ENCODE measurements at regions not wholly inside any gene's neighbourhood (a gene's known extent, or its start where the extent isn't known, plus 50 kb on each side); places are given as distances from the start of the nearest gene placed in this dataset.
"Not testable (repeated sequence)": the region's sequence is repeated elsewhere in the genome, so short reads cannot be mapped to it uniquely, and the experiment has no call there.

DNA sequence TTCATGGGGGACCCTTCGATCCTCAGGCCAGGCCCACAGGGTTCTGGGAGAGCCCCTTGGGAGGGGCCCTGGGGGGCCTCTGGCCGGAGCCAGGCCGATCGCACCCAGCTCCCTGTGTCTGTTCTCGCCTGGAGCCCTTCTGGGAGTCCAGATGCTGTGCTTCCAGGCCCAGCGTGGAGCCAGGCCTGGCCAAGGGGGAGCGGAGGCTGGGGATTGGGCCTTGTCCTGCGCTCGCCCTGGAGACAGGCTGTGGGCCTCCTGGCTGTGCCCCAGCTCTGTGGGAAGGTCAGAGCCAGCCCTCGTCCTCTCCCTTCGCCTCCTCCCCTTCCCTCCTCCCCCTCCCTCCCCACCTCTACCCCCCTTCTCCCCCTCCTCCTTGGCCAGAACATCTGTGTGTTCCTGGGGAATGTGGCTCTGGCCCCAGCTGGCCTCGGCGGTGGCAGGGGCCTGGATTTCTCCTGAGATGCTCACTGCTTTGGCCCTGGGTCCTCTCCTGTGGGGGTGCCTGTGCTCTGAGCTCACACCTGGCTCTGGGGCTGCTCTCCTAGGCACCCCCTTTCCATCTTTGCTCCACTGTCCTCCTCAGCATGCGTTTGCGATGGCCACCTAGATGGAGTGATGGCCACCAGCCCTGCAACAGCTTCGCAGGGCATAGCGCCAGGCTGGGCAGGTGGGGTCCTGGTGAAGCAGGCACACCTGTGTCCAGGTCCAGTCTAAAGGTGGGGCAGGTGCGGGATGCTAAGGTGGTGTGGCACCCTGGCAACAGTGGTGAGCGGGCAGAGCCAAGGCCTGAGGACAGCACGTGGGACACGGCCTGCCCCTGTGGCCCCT lies 90.6 kb upstream of the CIBAR2 start:
- intact Hi-C loops (cut with micrococcal nuclease), result no loop called here

DNA sequence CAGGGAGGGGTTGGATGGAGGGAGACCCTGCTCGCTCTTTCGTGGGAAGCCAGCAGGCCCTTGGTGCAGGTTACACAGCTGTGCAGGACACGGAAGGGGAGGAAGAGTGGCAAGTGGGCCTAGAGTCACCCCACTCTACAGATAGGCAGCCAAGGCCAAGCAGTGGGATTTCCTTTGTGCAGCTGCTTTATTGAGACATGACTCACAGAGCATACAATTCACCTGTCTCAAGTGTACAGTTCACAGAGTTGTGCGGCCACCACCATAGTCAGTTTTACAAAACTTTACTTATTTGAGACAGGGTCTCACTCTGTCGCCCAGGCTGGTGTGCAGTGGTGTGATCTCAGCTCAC lies 91.2 kb upstream of the CIBAR2 start:
- intact Hi-C loops (cut with micrococcal nuclease), result no loop called here

DNA sequence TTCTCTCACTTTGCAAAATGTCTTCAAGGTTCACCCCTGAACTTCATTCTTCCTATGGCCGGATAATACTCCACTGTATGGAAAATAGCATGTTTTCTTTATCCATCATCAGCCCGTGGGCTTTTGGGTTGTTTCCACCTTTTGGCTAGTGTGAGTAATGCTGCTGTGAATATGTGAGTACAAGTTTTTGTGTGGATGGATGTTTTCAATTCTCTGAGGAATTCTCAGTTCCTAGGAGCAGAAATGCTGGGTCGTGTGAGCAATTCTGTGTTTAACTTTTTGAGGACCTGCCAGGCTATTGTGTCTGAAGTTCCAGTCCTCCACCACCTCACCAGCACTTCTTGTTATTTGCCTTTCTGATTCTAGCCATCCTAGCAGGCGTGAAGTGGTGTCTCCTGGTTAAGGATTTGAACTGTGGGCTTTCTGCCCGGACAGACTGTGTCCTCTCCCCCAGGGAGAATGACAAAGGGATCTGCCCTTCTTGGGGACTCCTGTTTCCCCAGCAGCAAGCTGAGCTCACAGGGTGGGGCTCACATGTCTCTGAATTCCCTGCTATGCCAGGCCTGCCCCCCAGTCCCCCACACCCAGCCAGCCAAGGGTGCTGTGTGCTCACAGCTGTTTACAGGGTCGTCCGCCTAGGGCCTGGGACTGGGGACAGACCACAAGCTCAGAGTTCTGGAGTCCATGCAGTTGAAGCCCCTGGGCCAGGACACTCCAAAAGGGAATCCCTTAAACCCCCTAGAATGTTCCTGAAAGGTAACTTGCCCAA lies 92.2 kb upstream of the CIBAR2 start:
- intact Hi-C loops (cut with micrococcal nuclease), result no loop called here

DNA sequence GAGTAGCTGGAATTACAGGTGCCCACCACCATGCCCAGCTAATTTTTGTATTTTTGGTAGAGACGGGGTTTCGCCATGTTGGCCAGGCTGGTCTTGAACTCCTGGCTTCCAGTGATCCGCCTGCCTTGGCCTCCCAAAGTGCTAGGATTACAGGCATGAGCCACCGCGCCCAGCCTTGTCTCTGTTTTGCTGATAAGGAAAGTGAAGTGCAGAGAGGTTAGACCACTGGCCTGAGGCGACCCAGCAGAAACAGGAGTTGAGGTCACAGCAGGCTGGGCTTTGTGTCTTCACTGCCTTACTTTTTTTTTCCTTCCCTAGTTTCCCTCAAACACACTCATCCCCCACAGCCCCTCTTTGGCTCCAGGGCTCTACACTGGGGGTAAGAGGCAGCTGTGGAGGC lies 93.0 kb upstream of the CIBAR2 start:
- intact Hi-C loops (cut with micrococcal nuclease), result not testable (repeated sequence)

DNA sequence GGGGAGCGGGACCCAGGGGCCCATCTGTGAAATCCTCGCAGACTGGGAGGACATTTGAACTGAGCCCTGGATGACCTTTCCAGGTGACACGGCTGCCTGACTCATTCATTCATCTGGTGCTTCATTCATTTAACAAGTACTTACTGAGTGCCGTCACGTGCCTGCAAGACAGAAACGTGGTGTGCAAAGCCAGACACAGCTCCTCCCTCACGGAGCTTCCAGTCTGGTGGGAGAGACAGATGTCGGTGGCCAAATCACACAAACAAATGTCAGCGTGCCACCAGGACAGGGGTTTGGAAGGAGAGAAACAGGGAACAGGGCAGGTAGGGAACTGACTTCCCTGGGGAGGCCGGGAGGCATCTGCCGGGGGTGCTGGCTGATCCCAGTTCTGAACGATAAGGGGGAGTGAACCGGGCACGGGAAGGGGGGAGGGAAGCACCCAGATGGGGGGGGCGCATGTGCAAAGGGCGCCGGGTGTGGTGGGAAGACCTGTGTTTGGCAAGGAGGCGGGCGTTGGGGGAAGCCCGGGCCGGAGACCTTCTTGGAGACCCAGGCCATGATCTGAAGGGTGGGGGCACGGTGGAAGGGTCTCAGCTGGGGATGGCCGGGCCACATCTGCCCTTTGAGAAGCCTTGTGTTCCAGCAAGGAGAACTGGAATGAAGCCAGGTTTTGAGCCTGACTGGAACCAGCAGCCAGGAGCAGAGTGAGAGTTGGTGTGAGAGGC lies 93.6 kb upstream of the CIBAR2 start:
- intact Hi-C loops (cut with micrococcal nuclease), result no loop called here

DNA sequence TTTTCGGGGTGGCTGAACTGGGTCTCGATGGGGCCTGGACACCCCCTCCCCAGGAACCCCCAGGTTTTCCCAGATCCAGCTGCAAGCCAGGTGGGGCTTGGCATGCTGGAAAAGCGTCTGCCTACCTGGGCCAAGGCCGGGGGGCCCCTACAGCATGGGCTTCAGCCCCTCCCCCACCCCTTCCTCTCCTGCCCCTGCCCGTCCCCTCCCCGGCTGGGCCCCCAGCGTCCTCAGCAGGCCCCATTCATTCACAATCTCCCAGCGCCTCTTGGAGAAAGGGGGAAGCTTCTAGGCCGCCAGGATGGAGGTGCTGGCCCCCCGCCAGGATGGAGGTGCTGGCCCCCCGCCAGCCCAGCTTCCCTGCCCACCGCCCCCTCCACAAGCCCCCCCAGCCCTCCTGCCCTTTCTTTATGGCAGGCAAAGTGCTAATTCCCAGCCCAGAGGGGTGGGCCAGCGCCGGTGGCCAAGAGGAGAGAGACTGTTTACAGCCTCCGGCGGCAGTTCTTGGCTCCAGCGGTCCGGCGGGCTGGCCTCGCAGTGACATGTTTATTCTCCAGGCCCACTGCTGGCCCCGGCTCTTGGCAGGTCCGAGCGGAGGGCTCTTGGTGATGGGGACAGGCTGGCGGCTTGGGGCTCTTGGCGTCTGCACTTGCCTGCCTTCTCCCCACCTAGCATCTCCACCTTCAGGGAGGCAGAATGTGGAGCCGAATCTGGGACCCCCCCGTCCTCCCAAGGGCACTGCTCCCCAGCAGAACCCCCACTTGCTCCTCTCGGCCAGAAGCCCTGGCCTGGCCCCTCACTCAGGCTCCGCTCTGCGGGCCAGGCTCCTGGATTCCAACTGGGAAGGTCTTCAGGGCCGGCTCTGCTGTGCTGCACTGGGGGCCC lies 94.4 kb upstream of the CIBAR2 start:
- intact Hi-C loops (cut with micrococcal nuclease), result no loop called here

DNA sequence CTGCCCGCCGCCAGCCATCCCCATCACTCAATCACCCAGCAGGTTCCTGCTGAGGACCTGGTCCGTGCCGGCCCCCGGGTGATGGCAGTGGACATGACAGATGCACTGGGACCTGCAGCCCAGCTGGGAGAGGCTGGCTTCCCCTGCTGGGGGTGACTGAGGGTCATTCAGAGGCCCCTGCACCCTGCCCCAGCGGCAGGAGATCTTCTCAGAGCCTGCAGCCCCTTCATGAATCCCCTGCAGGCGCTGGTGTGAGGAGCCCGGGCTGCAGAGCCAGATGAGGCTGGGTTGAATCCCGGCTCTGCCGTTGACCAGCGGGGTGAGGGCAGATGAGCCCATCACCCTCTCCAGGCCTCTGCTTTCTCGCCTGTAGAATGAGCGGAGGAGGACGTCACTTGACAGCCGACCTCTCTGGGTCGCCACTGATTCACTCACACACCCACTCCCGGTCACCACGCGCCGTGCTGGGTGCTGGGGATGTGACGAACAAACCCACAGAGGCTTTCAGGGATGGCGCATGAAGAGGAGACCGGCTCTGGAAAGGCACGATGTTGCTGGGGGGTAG lies 95.2 kb upstream of the CIBAR2 start:
- intact Hi-C loops (cut with micrococcal nuclease), result no loop called here

DNA sequence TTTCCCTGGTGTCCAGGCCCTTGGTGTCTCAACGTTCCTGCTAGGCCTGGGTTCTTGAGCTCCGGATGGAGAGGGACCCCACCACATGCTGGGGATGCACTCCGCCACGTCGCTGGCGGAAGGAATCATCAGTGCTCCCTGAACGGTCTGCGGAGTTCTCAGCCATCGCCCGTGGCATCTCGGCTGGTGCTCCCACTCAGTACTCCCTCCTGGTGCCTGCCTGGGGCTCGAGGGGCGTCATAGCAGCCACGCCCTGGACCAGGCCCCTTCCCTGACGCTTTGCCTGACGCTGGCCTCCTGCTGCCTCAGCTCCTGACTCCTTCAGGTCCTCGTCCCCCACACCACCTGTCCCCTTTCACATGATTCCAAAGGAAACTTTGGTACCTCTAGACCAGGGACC lies 95.9 kb upstream of the CIBAR2 start:
- intact Hi-C loops (cut with micrococcal nuclease), result no loop called here

DNA sequence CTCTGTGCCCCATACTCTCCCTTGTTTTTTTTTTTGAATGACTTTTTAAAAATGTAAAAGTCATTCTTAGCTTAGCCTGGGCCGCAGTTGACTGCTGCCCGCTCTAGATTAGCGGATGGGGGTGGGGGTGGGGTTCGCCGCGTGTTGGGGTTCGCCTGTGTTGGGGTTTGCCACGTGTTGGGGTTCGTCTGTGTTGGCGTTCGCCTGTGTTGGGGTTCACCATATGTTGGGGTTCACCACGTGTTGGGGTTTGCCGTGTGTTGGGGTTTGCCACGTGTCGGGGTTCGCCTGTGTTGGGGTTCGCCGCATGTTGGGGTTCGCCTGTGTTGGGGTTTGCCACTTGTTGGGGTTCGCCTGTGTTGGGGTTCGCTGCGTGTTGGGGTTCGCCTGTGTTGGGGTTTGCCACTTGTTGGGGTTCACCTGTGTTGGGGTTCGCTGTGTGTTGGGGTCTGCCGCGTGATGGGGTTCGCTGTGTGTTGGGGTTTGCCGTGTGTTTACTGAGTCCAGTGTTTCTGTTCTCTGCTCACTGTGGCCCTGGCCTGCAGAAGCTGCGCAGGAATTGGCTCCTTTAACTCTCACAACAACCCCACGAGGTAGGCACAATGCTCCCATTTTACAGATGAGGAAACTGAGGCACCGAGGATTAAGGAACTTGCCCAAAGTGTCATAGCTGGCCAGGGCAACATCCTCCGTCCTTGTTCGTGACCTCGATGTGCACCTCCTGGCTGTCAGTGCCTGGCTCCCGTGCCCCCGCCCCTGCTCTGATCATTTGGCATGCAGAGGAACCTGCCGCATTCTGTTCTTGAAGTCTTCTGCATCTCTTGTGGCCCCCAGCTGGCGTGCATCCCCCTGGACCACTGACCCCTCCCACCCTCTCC lies 96.6 kb upstream of the CIBAR2 start:
- intact Hi-C loops (cut with micrococcal nuclease), result no loop called here

DNA sequence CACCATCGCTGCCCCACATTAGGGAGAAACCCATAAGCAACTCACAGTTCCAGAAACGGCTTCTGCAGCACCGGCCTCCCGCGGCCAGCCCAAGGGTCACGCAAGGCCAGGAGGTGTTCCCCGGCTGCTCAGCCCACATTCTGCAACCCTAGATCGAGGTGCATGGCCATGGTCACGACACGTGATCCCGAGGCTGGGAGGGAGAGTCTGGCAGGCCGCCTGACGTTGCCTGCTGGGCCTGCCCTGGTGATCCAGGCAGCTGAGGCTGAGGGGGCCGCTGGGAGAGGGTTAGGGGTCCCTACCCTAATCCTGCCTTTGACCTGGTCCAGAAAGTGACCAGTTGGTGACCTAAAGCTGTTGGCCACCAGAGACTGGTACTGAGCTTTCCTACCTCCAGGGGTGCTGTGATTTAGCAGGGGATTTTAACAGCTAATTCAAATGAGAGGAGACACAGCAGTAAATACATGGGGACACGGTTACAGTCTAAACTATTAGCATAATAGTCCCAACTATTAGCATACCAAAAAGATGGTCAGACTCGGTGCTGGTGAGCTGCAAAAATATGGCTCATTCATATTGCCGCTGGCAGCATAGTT lies 97.4 kb upstream of the CIBAR2 start:
- intact Hi-C loops (cut with micrococcal nuclease), result no loop called here

DNA sequence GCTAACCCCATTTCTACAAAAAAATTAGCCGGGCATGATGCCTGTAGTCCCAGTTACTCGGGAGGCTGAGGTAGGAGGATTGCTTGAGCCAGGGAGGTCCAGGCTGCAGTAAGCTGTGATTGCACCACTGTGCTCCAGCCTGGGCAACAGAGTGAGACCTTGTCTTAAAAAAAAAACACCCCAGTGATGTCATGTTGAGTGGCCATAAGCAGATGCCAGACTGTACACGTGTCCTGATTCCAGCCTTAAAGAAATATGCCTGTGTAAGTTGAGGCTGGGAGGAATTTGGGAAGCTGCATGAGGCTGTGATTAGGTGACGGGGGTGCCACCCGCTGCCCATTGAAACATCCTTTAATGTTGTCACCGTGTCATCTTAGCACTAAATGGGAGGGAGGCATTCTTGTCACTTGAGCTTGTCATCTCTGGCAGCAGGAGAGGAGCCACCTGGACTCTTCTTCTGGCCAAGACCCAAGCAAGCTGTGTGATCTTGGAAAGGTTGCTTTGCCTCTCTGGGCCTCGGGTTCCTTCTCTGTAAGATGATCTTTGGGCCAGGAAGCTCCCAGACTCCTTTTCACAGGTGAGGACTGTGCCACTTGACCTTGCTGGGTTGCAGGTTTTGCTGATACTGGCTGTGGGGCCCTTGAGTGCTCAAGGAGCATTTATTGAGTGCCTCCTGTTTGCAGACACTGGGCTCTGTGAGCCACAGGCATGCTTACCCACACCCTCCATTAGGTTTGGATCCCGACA lies 98.3 kb upstream of the CIBAR2 start:
- intact Hi-C loops (cut with micrococcal nuclease), result no loop called here

DNA sequence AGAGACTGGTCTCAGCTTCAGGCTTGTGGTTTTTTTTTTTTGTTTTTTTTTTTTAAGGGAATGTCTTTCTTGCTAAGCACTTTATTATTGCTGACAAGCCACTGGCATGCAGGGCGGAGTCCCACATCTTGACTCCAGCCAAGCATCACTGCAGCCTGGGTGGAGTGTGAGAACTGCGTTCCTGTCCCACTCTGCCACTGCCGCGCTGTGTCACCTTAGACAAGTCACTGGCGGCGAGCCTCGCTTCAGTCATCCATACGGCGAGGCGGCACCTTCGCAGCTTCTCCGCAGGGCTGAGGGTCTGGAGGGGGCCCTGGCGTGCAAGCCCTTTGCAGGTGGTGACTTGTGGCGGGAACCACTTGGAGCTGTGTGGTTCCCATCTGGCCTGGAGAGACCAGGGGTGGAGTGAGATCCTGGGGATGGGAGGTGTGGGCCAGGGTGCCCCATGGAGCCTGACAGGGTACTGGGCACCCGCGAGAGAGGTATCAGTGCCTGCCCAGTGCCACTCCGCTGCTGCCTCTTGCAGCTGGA lies 99.1 kb upstream of the CIBAR2 start:
- intact Hi-C loops (cut with micrococcal nuclease), result no loop called here

DNA sequence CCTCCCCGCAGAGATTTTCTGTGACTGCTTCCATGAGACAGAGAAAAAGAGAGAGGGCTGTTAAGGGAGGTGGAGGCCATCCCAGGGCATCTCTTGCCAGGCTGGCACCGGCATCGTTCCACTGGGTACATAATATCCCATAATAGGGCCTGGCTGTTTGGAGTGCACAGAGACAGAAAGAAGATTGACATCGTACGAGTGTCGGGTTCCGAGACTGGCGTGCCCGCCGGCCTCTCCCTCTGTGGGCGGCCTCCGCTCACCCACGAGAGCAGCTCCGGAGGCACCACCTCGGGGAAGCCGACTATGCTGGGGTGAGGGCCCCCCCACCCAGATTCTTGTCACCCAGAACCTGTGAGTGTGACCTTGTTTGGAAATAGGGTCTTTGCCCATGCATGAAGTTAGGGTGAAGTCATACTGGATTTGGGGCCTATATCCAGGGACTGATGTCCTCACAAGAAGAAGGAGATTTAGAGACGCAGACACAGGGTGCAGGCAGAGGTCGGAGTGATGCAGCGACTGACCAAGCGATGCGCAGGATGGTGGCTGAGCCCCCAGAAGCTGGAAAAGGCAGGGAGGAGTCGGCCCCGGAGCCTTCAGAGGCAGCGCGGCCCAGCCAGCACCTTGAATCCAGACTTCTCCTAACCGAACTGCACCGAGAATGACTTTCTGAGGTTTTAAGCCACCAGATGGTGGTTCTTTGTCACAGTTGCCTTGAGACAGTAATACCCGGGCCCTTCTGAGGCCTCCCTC lies 101.8 kb upstream of the CIBAR2 start:
- intact Hi-C loops (cut with micrococcal nuclease), result no loop called here

DNA sequence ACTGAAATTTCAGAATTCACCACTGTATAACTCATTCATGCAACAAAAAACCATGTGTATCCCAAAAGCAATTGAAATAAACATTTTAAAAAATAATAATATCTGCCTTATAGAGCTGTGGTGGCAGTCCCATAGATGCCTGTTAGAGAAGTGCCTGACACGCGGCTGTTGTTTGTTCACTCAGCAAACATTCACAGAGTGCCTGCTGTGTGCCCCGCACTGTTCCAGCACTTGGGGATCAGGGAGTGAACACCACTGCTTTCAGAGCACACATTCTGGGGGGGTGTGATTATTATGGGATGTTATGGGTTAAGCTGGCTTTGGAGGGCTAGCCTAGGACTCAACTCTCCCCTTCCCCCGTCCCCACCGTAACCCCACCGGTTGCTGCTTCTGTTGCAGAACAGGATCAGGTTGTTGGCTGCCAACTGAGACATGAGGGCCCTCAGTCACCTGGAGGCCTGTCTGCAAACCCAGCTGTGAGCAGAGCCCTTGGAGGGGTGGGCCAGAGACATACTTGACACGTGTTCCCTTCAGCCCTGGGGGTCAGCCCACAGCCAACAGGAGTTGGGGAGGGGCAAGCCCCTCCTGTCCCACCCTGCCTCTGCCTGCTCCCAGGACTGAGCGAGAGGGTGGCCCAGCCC lies 103.3 kb upstream of the CIBAR2 start:
- intact Hi-C loops (cut with micrococcal nuclease), result no loop called here

DNA sequence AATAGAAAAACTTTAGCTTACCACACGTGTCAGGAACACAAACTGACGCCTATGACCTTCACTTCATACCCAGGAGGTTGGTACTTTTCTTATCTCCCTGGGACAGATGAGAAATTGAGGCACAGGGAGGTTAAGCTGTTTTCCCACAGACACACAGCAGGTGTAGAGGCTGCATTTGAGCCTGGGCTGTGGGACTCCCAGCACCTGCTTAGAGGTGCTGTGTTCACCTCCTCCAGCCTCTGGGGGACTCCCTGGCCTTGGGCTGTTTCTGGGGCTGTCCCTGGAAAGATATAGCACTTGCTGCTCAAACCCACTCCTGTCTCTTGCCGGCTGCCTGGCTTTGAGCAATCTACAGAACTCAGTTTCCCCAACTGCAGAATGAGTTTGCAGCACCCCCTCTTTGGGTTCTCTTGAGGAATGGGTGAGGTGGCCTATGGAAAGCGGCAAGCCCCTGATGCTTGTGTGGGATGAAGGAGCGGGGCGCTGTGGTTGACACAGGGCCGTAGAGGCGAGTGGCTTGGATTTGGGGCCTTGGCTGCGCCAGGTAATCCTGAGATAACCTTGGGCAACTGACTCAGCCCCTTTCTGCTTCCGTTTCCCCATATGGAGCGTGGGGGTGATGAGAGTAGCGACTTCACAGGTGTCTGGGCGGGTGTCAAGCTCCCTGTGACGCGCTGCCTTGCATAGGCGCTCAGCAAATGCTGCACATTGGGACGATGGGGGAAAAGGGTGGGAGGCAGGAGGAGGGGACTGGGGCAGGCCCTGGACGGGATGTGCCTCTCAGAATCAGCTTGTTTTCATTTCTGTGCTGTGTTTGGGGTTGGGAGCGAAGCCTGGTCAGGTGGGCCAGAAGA lies 104.5 kb upstream of the CIBAR2 start:
- intact Hi-C loops (cut with micrococcal nuclease), result no loop called here

DNA sequence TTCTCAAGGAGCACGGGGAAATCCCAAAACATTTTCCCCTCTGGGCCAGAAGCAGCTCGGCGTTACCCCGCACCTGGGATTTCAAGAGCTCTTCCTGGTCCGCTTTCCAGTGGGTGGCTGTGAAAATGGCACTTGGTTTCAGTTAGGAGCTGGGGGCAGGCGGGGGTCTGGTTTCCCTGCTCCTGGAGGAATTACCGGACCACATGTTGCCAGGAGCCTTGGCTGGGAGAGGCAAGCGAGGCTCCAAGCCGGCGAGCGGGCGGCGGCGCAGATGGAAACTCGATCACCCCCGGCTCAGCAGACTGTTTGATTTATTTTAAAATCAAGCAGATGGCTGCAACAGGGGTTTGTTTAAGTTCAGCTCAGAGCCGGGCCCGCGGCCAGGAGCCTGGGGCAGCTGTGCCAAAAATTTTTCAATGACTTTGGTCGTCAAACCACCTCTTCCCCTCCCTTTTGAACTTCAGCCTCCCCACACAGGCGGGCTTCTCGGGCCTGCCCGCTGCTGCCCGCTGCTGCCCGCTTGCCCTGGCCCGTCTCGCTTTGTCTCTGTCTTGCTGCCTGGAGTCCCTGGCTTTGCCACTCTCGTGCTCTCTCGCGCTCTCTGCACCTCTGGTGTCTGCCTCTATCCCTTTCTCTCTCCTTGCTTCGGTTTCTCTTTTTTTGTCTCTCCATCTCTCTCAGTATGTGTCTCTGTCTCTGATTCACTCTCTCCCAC lies 108.0 kb upstream of the CIBAR2 start:
- intact Hi-C loops (cut with micrococcal nuclease), result no loop called here

All from T-helper 2 cell treated with Interferon-gamma antibody and Interleukin-4, amounts not matched to agents 100 ng/mL and 5 ng/mL, for 36 hours (primary cell).